Choroid plexus epithelial cell (primary cell): ENCODE measurements at regions not wholly inside any gene's neighbourhood (a gene's known extent, or its start where the extent isn't known, plus 50 kb on each side); places are given as distances from the start of the nearest gene placed in this dataset.
A peak's percentile ranks its signal among the peaks of the same experiment; 100 is the strongest.

ENCODE experiments used
- DNase-seq: peaks from one replicate; pipeline ENCODE4 v3.0.0-alpha.2; 2010; ENCODE audit warnings: low read depth
- H3K4me3 ChIP-seq: 2 replicates; pipeline ENCODE4 v1.5.1; 2011; ENCODE audit warnings: low read depth, mild to moderate bottlenecking, control low read depth, low read length, moderate library complexity
- CTCF ChIP-seq: conservative IDR thresholded peaks from 2 replicates; pipeline ENCODE4 v1.5.1; 2011; ENCODE audit warnings: low read depth, mild to moderate bottlenecking, control low read depth, inconsistent platforms, low read length, moderate library complexity

GRCh38 chr6:113585246-113585645 is 271.9 kb upstream of the MARCKS start:
- no peak overlapping the region for H3K4me3 ChIP-seq
- peak; percentile 75 for DNase-seq
- TF ChIP-seq CTCF: no peak

- no peak for TF ChIP-seq CTCF
- peak; percentile 61 for DNase-seq
- no peak overlapping the region for H3K4me3 ChIP-seq
These were observed 270.6 kb upstream of the MARCKS start for GRCh38 chr6:113586413-113587077.

GRCh38 chr6:113587078-113587699 is 270.0 kb upstream of the MARCKS start:
- no peak for DNase-seq
- no peak for TF ChIP-seq CTCF
- H3K4me3 ChIP-seq: no peak overlapping the region

- TF ChIP-seq CTCF: no peak
- no peak for DNase-seq
- no peak overlapping the region for H3K4me3 ChIP-seq
These were observed 268.5 kb upstream of the MARCKS start for GRCh38 chr6:113588646-113589045.

GRCh38 chr6:113591896-113592827 is 265.0 kb upstream of the MARCKS start:
- no peak for TF ChIP-seq CTCF
- no peak overlapping the region for H3K4me3 ChIP-seq
- peak; percentile 82 for DNase-seq

- no peak for DNase-seq
- H3K4me3 ChIP-seq: no peak overlapping the region
- TF ChIP-seq CTCF: no peak
These were observed 262.4 kb upstream of the MARCKS start for GRCh38 chr6:113594726-113595125.
